Fibroblast of skin of back (primary cell): ENCODE measurements at regions not wholly inside any gene's neighbourhood (a gene's known extent, or its start where the extent isn't known, plus 50 kb on each side); places are given as distances from the start of the nearest gene placed in this dataset.
"Not testable (repeated sequence)": the region's sequence is repeated elsewhere in the genome, so short reads cannot be mapped to it uniquely, and the experiment has no call there.

Source experiments
- DNase-seq: peaks from one replicate; pipeline ENCODE4 v3.0.0-alpha.2; 2013

GRCh38 chr6:141764388-141764787 lies 368.3 kb upstream of the GJE1 start:
- DNase-seq: peak; percentile 21

- no peak for DNase-seq
Measured at GRCh38 chr6:141758430-141758829, 374.3 kb upstream of the GJE1 start.

GRCh38 chr6:141753180-141753579 lies 379.5 kb upstream of the GJE1 start:
- no peak for DNase-seq

GRCh38 chr6:141752677-141753076 lies 380.0 kb upstream of the GJE1 start:
- DNase-seq: no peak

- not testable (repeated sequence) for DNase-seq
Measured at GRCh38 chr6:141746324-141746723, 386.4 kb upstream of the GJE1 start.

- DNase-seq: no peak
Measured at GRCh38 chr6:141744971-141745370, 387.8 kb upstream of the GJE1 start.

GRCh38 chr6:141744194-141744925 lies 388.4 kb upstream of the GJE1 start:
- no peak for DNase-seq

GRCh38 chr6:141736104-141736503 lies 396.6 kb upstream of the GJE1 start:
- DNase-seq: no peak

- no peak for DNase-seq
Measured at GRCh38 chr6:141735126-141735525, 397.6 kb upstream of the GJE1 start.

GRCh38 chr6:141734071-141734840 lies 398.5 kb upstream of the GJE1 start:
- no peak for DNase-seq

- no peak for DNase-seq
Measured at GRCh38 chr6:141729146-141729545, 403.6 kb upstream of the GJE1 start.

- no peak for DNase-seq
Measured at GRCh38 chr6:141728330-141728729, 404.4 kb upstream of the GJE1 start.

- DNase-seq: no peak
Measured at GRCh38 chr6:141726248-141726647, 406.5 kb upstream of the GJE1 start.

- DNase-seq: no peak
Measured at GRCh38 chr6:141724731-141725130, 408.0 kb upstream of the GJE1 start.

- no peak for DNase-seq
Measured at GRCh38 chr6:141719476-141719875, 413.2 kb upstream of the GJE1 start.

GRCh38 chr6:141705431-141705830 lies 427.3 kb upstream of the GJE1 start:
- DNase-seq: no peak

GRCh38 chr6:141704151-141704550 lies 428.6 kb upstream of the GJE1 start:
- no peak for DNase-seq

GRCh38 chr6:141701732-141702131 lies 431.0 kb upstream of the GJE1 start:
- DNase-seq: no peak

GRCh38 chr6:141700819-141701218 lies 431.9 kb upstream of the GJE1 start:
- DNase-seq: no peak

- no peak for DNase-seq
Measured at GRCh38 chr6:141688916-141689315, 443.8 kb upstream of the GJE1 start.

GRCh38 chr6:141685416-141685815 lies 447.3 kb upstream of the GJE1 start:
- DNase-seq: peak; percentile 6

GRCh38 chr6:141682391-141682790 lies 450.3 kb upstream of the GJE1 start:
- no peak for DNase-seq

GRCh38 chr6:141677598-141678211 lies 455.0 kb upstream of the GJE1 start:
- DNase-seq: peak; percentile 51

GRCh38 chr6:141675957-141676356 lies 456.8 kb upstream of the GJE1 start:
- peak; percentile 42 for DNase-seq
